HCT116 (cell line): ENCODE measurements at regions not wholly inside any gene's neighbourhood (a gene's known extent, or its start where the extent isn't known, plus 50 kb on each side); places are given as distances from the start of the nearest gene placed in this dataset.

Experiments used
- ATAC-seq: fragments of 200-7000 bp; cut with Tn5 transposase; 2 replicates; pipeline ENCODE4 v1.9.1; 2020; ENCODE audit warnings: mild to moderate bottlenecking, moderate library complexity
- BruUV-seq: library from RNA; stranded (reverse); fragments of 400-500 nt; replicated peaks from 2 replicates; lab custom pipeline; 2021; lab: Mats Ljungman, UMichigan
- CTCF ChIA-PET: fragments of 300-600 bp; sonication (Branson Sonifier 250); formaldehyde crosslinking; loops from one replicate; lab custom pipeline; 2021; ENCODE audit warnings: antibody characterized with exemption; lab: Charles Lee
- POLR2A ChIA-PET: fragments of 300-600, 350-600 bp; sonication (Branson Sonifier 250); formaldehyde crosslinking; loops from one replicate; lab custom pipeline; 2021; ENCODE audit warnings: antibody characterized with exemption; lab: Charles Lee
- RAD21 ChIA-PET, 2 experiments: fragments of 300-600 bp; sonication (Branson Sonifier 250); formaldehyde crosslinking; loops; one replicate each; lab custom pipeline; 2023; ENCODE audit warnings: low total read pairs in 2 of 2; ENCODE audit not compliant: uncharacterized antibody in 2 of 2, unreplicated experiment in 2 of 2, low non-redundant PET in 1 of 2; lab: Charles Lee
- DNase-seq: peaks from one replicate; pipeline ENCODE4 v3.0.0-alpha.2; 2010; ENCODE audit warnings: low read depth, low spot score
- H2AFZ ChIP-seq: fragments of 200-600 bp; shearing (Covaris generic), sonication (generic); 2 replicates; pipeline ENCODE4 v1.6.1; 2017; ENCODE audit warnings: low read depth, mixed run types, mixed read lengths, antibody characterized with exemption, low read length; ENCODE audit not compliant: poor library complexity, severe bottlenecking
- H3K27ac ChIP-seq: 2 replicates; pipeline ENCODE4 v1.5.1; 2012; ENCODE audit warnings: low read depth, low read length
- H3K27me3 ChIP-seq: fragments of 200-600 bp; sonication (generic); 2 replicates; pipeline ENCODE4 v1.6.1; 2016; ENCODE audit warnings: mixed run types, low read length, mixed read lengths; ENCODE audit not compliant: insufficient read depth
- H3K36me3 ChIP-seq, 2 experiments: fragments of 200-500 bp in 1 of 2; fragments of 200-600 bp in 1 of 2; sonication (Bioruptor generic) in 1 of 2; sonication (generic) in 1 of 2; 2 replicates each; pipeline versions ENCODE4 v1.5.1 to v1.6.1; 2014 to 2016; ENCODE audit warnings: low read length in 2 of 2, inconsistent platforms in 1 of 2, mixed read lengths in 1 of 2, mixed run types in 1 of 2; ENCODE audit not compliant: insufficient read depth in 2 of 2, control insufficient read depth in 1 of 2
- H3K4me1 ChIP-seq, 2 experiments: fragments of 200-600 bp in 1 of 2; sonication (generic) in 1 of 2; 2 replicates each; pipeline versions ENCODE4 v1.5.1 to v1.6.1; 2012 to 2017; ENCODE audit warnings: low read length in 2 of 2, inconsistent platforms in 1 of 2, mild to moderate bottlenecking in 1 of 2, mixed read lengths in 1 of 2, mixed run types in 1 of 2, moderate library complexity in 1 of 2; ENCODE audit not compliant: insufficient read depth in 2 of 2, control insufficient read depth in 1 of 2
- H3K4me2 ChIP-seq: fragments of 200-600 bp; sonication (generic); 2 replicates; pipeline ENCODE4 v1.6.1; 2017; ENCODE audit warnings: mixed run types, low read length, mixed read lengths
- H3K4me3 ChIP-seq, 2 experiments: fragments of 200-600 bp in 1 of 2; sonication (generic) in 1 of 2; replicated peaks in 1 of 2; 2 replicates each; pipeline ENCODE4 v1.5.1; 2011 to 2016; ENCODE audit warnings: low read length in 2 of 2, control low read depth in 1 of 2, low read depth in 1 of 2, mild to moderate bottlenecking in 1 of 2, mixed read lengths in 1 of 2, mixed run types in 1 of 2
- H3K79me2 ChIP-seq: fragments of 200-600 bp; sonication (generic); 2 replicates; pipeline ENCODE4 v1.6.1; 2017; ENCODE audit warnings: mild to moderate bottlenecking, mixed run types, low read length, moderate library complexity, mixed read lengths; ENCODE audit not compliant: insufficient read depth
- H3K9ac ChIP-seq: fragments of 200-600 bp; sonication (generic); 2 replicates; pipeline ENCODE4 v1.6.1; 2016; ENCODE audit warnings: low read length, mixed read lengths
- H3K9me2 ChIP-seq: fragments of 200-600 bp; sonication (generic), shearing (Covaris generic); 2 replicates; pipeline ENCODE4 v1.6.1; 2017; ENCODE audit warnings: mixed run types, mild to moderate bottlenecking, moderate library complexity; ENCODE audit not compliant: insufficient read depth
- H3K9me3 ChIP-seq, 2 experiments: fragments of 200-500 bp in 1 of 2; fragments of 200-600 bp in 1 of 2; sonication (Bioruptor generic) in 1 of 2; sonication (generic) in 1 of 2; 2 replicates each; pipeline ENCODE4 v1.6.1; 2014 to 2017; ENCODE audit warnings: low read length in 2 of 2, mixed read lengths in 2 of 2, inconsistent platforms in 1 of 2, low read depth in 1 of 2, mild to moderate bottlenecking in 1 of 2, mixed run types in 1 of 2, moderate library complexity in 1 of 2; ENCODE audit not compliant: control insufficient read depth in 1 of 2, insufficient read depth in 1 of 2
- H4K20me1 ChIP-seq: fragments of 200-600 bp; sonication (generic), shearing (Covaris generic); 2 replicates; pipeline ENCODE4 v1.6.1; 2017; ENCODE audit warnings: mixed run types, mild to moderate bottlenecking, moderate library complexity; ENCODE audit not compliant: insufficient read depth
- CEBPB ChIP-seq: IDR thresholded peaks from 2 replicates; pipeline ENCODE4 v1.6.1; 2012; ENCODE audit warnings: low read depth
- CTCF ChIP-seq, 3 experiments: fragments of 200-600 bp in 1 of 3; sonication (generic) in 1 of 3; IDR thresholded peaks in 2 of 3; conservative IDR thresholded peaks in 1 of 3; 2 replicates each; pipeline ENCODE4 v1.5.1; 2012 to 2017; ENCODE audit warnings: low read depth in 2 of 3, low read length in 2 of 3, antibody characterized with exemption in 1 of 3, borderline replicate concordance in 1 of 3, control low read depth in 1 of 3, mild to moderate bottlenecking in 1 of 3, mixed read lengths in 1 of 3, mixed run types in 1 of 3, moderate library complexity in 1 of 3; ENCODE audit not compliant: insufficient read depth in 1 of 3
- EGR1 ChIP-seq: IDR thresholded peaks from 2 replicates; pipeline ENCODE4 v1.6.1; 2012; ENCODE audit warnings: low read depth
- EZH2phosphoT487 ChIP-seq: fragments of 200-600 bp; IDR thresholded peaks from 2 replicates; pipeline ENCODE4 v1.6.1; 2018; ENCODE audit warnings: antibody characterized with exemption, borderline replicate concordance
- JUND ChIP-seq: IDR thresholded peaks from 2 replicates; pipeline ENCODE4 v1.6.1; 2012
- MAX ChIP-seq: IDR thresholded peaks from 2 replicates; pipeline ENCODE4 v1.6.1; 2012
- POLR2A ChIP-seq: IDR thresholded peaks from 2 replicates; pipeline ENCODE4 v1.7.0; 2011; ENCODE audit warnings: borderline replicate concordance; ENCODE audit not compliant: insufficient read depth, insufficient read length; ENCODE audit errors: extremely low read depth
- POLR2AphosphoS5 ChIP-seq: IDR thresholded peaks from 2 replicates; pipeline ENCODE4 v1.6.1; 2011; ENCODE audit warnings: mild to moderate bottlenecking, low read depth, low read length, moderate library complexity
- RAD21 ChIP-seq: IDR thresholded peaks from 2 replicates; pipeline ENCODE4 v1.6.1; 2012; ENCODE audit warnings: low read depth, mild to moderate bottlenecking
- REST ChIP-seq: IDR thresholded peaks from 2 replicates; pipeline ENCODE4 v1.6.1; 2012; ENCODE audit warnings: low read depth
- SIN3A ChIP-seq: IDR thresholded peaks from 2 replicates; pipeline ENCODE4 v1.6.1; 2012; ENCODE audit warnings: low read depth
- SP1 ChIP-seq: IDR thresholded peaks from 2 replicates; pipeline ENCODE4 v1.6.1; 2012; ENCODE audit warnings: low read depth
- SRF ChIP-seq: IDR thresholded peaks from 2 replicates; pipeline ENCODE4 v1.6.1; 2012; ENCODE audit warnings: low read depth
- TCF7L2 ChIP-seq: IDR thresholded peaks from 2 replicates; pipeline ENCODE4 v1.7.0; 2011; ENCODE audit warnings: borderline replicate concordance, inconsistent platforms; ENCODE audit not compliant: insufficient read depth, insufficient read length; ENCODE audit errors: extremely low read depth
- ZBTB33 ChIP-seq: IDR thresholded peaks from 2 replicates; pipeline ENCODE4 v1.6.1; 2011; ENCODE audit warnings: mild to moderate bottlenecking, low read length, moderate library complexity; ENCODE audit not compliant: insufficient replicate concordance; ENCODE audit errors: extremely low read depth
- ZFX ChIP-seq: fragments of 450-650 bp; IDR thresholded peaks from 2 replicates; pipeline ENCODE4 v1.6.1; 2017
- ZNF274 ChIP-seq: fragments of 200-500 bp; sonication (Bioruptor generic); IDR thresholded peaks from 2 replicates; pipeline ENCODE4 v1.6.1; 2014; ENCODE audit warnings: mild to moderate bottlenecking, low read depth, low read length, inconsistent platforms
- intact Hi-C: fragments of 100-400 bp; cut with micrococcal nuclease; formaldehyde crosslinking; loops from 2 replicates; pipeline ENCODE4 v1.10.0; 2022

- Histone ChIP-seq H3K79me2 (no peaks in the 10 kb centered on the region), H2AFZ (no peak overlapping the region), H3K36me3 (no peaks in the 10 kb centered on the region), H3K4me3 (no peak overlapping the region), H4K20me1 (no peaks in the 10 kb centered on the region), H3K27ac (no peak overlapping the region), H3K4me2 (no peak overlapping the region), H3K9me2 (no peaks in the 10 kb centered on the region), H3K9ac (no peak overlapping the region), H3K9me3 (peaks cover 0 to 13% of the 10 kb centered on the region in 2 experiments; a peak in 2 of 4 replicates), H3K27me3 (no peaks in the 10 kb centered on the region), H3K4me1 (no peaks in the 10 kb centered on the region)
- ATAC-seq = no peak
- no TSS peak for BruUV-seq
- ChIA-PET CTCF (no interaction called here), POLR2A (no interaction called here), RAD21 (no interaction called here)
- DNase-seq = no peak
- intact Hi-C loops = no loop called here
- no peak for TF ChIP-seq CTCF (IDR thresholded peaks at IDR 0.05 in 2 of 3, conservative IDR thresholded peaks at IDR 0.05 in 1 of 3; ENCODE audit: borderline replicate concordance in 1 of 3, insufficient read depth in 1 of 3, low read depth in 2 of 3, low read length in 2 of 3)
- TF ChIP-seq REST = no peak
- no peak for TF ChIP-seq RAD21
- no peak for TF ChIP-seq POLR2AphosphoS5
- TF ChIP-seq EZH2phosphoT487 = no peak
- no peak for TF ChIP-seq SRF
- no peak for TF ChIP-seq SIN3A
- TF ChIP-seq EGR1 = no peak
- no peak for TF ChIP-seq POLR2A
- no peak for TF ChIP-seq ZNF274
- TF ChIP-seq CEBPB = no peak
- TF ChIP-seq TCF7L2 = no peak
- TF ChIP-seq JUND = no peak
- no peak for TF ChIP-seq MAX
- no peak for TF ChIP-seq ZFX
- TF ChIP-seq SP1 = no peak
- TF ChIP-seq ZBTB33 = no peak
- TF ChIP-seq, all 23 proteins: peak for 0
Observed at GRCh38 chr14:25375639-25376038, 325.7 kb upstream of the STXBP6 start.
